Epithelial cell of esophagus (primary cell): ENCODE measurements at regions not wholly inside any gene's neighbourhood (a gene's known extent, or its start where the extent isn't known, plus 50 kb on each side); places are given as distances from the start of the nearest gene placed in this dataset.

Experiments
- DNase-seq: peaks from one replicate; pipeline ENCODE4 v3.0.0; 2010; ENCODE audit warnings: low read depth
- H3K4me3 ChIP-seq: 2 replicates; pipeline ENCODE4 v1.5.1; 2011; ENCODE audit warnings: mild to moderate bottlenecking, low read length, control low read depth
- TF ChIP-seq, protein P1 (sequence below): IDR thresholded peaks from 2 replicates; pipeline ENCODE4 v1.5.1; 2011; ENCODE audit warnings: low read depth, mild to moderate bottlenecking, low read length, control low read depth, inconsistent platforms; ENCODE audit not compliant: insufficient read depth; ENCODE audit errors: missing control alignments

DNA sequence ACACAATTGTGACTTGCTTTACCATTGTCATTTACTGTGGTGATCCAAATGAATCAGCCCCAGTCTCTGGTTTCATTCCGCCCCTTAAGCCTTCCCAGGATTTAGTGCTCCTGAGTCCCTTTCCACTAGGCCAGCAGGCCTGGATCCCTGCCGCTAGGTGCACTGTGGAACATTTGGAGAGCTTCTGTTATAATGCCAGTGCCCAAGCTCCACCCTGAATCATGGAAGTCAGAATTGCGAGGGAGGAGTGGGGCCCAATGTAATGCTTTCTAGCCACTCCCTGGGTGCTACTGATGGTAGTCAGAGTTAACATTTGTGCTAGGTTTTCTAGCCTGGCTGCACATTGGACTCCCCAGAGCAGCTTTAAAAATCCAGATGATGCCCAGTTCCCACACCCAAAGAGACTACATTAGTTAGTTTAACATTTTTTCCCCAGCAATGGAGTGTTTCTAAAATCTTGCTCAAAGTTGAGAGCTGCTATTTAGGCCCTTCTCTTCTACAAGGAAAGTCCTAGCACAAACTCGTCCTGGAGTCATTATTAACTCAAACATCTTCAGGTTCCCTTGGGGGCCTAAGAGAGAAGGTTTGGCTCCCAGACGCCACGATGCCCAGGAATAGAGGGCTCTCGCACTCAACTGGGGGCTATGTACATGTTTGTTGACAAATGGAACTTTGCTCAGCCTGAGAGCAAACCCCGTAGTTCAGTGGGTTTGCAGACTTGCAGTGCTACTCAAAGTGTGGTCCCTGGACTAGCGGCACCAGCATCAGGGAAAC, 366.7 kb upstream of the PROK2 start:
- no peak overlapping the region for H3K4me3 ChIP-seq
- TF ChIP-seq, protein P1, sequence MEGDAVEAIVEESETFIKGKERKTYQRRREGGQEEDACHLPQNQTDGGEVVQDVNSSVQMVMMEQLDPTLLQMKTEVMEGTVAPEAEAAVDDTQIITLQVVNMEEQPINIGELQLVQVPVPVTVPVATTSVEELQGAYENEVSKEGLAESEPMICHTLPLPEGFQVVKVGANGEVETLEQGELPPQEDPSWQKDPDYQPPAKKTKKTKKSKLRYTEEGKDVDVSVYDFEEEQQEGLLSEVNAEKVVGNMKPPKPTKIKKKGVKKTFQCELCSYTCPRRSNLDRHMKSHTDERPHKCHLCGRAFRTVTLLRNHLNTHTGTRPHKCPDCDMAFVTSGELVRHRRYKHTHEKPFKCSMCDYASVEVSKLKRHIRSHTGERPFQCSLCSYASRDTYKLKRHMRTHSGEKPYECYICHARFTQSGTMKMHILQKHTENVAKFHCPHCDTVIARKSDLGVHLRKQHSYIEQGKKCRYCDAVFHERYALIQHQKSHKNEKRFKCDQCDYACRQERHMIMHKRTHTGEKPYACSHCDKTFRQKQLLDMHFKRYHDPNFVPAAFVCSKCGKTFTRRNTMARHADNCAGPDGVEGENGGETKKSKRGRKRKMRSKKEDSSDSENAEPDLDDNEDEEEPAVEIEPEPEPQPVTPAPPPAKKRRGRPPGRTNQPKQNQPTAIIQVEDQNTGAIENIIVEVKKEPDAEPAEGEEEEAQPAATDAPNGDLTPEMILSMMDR, result no peak
- no peak for DNase-seq

DNA sequence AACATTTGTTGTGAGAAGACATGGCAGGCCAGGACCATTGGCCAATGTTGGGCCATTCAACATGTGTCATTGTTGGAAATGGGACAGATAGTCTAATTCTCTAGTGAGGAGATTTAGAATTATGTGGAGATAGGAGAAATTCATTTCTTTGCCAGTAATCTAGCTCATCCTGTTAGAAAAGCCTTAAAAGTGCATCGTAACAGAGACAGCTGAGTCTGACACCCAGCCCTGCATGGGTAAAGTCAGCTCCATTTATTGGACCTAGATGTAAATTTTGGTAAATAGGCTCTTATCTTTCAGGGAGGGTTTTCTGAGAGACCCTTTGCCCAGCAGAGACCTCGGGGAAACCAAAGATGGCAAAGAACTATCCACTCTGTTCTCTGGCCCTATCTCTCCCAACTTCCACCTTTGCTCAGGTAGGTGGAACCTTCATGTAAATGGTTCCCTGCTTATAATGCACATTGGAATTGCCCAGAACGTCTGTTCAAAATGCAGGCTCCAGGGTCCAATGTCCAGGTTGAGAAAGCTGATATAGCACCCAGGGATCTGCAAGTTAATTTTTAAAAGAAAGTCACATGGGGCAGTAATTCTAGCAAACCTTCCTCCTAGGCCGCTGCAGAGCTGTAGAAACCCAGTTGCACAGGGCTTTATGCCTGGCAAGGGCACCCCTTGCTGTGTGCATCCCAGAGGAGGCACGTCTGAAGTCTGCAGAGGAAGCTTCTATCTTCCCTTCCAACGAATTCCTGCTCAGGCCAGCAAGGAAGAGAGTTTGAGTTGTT, 365.9 kb upstream of the PROK2 start:
- TF ChIP-seq, protein P1, result no peak
- DNase-seq, result no peak
- no peak overlapping the region for H3K4me3 ChIP-seq

DNA sequence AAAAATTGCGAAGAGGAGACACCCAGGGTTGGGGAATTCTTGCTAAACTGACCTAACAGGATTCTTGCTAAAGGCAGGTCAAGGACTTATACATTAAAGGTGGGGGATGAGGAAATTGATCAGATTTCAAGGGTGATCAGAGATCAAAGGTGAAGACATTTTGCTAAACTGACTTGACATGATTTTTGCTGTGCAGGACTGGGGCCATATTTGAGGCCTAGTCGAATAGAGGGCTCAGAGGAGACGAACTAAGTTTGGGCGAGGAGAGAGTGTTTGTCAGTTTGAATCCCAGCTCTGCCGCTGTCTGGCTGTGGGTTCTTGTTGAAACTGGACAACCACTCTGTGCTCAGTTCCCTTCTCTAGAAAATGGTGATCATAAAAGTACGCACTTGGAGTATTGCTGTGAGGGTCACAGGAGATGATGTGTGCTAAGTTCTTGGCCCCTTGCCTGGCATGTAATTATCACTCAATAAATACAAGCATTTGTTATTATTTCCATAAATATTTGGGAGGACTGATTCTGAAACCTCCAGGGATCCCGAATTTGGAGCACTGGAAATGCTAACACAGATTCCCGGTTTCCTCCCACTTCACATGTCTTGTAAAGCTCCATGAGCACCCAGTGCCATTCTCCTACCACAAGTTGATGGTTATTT, 364.8 kb upstream of the PROK2 start:
- DNase-seq, result no peak
- no peak overlapping the region for H3K4me3 ChIP-seq
- TF ChIP-seq, protein P1, result no peak

DNA sequence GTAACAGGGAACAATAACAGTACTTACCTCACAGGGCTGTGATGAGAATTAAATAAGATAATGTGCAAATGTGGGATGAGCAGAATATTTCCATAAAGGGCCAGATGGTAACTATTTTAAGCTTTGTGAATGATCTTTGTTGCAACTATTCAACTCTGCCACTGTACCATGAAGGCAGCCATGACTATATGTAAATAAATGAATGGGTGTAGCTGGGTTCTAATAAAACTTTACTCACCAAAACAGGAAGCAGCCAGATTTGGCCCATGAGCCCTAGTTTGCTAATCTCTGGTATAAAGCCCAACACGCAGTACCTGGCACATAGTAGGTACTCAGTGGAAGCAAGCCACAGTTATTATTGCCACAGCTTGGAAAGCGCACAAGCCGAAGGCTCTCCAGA, 362.7 kb upstream of the PROK2 start:
- no peak for DNase-seq
- TF ChIP-seq, protein P1, result no peak
- no peak overlapping the region for H3K4me3 ChIP-seq

DNA sequence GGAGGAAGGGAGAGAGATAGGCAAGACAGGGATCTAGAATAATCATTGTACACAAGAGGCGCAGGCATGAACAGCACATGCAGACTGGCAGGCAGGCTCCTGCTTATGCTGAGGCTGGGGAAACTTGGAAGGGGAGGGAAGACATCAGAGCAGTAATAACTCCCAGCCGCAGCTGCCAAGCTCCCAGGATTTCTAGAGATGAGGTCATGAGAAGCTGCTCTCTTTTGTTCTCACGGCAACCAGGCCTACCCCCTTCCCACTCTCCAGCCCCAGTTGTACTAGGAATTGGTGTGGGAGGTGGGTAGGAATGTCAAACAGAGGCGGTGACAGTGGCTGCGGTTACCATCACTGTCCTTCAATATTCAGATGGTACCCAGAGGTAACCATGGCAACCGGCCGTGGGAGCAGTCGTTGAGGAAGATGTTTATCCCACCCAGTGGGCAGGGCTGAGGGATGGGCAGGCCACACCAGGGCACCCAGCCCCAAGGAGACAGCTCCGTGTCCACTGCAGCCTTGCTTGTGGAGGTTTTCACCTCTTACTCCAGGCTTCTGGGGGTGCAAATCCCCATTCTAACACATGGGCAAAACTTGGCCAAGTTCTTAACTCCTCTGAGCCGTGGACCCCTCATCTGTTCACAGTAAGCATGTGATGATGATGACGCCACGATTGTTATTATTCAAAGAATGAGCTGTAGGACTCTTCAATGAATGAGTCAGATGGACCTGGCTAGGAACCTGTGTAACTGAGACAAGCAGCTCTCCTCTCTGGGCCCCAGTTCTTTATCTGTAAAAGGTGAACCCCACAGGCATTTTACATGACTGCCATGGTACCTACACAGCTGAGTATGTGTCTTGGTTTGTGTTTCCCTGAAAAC, 360.8 kb upstream of the PROK2 start:
- H3K4me3 ChIP-seq, result no peak overlapping the region
- TF ChIP-seq, protein P1, result no peak
- peak; percentile 17 for DNase-seq

DNA sequence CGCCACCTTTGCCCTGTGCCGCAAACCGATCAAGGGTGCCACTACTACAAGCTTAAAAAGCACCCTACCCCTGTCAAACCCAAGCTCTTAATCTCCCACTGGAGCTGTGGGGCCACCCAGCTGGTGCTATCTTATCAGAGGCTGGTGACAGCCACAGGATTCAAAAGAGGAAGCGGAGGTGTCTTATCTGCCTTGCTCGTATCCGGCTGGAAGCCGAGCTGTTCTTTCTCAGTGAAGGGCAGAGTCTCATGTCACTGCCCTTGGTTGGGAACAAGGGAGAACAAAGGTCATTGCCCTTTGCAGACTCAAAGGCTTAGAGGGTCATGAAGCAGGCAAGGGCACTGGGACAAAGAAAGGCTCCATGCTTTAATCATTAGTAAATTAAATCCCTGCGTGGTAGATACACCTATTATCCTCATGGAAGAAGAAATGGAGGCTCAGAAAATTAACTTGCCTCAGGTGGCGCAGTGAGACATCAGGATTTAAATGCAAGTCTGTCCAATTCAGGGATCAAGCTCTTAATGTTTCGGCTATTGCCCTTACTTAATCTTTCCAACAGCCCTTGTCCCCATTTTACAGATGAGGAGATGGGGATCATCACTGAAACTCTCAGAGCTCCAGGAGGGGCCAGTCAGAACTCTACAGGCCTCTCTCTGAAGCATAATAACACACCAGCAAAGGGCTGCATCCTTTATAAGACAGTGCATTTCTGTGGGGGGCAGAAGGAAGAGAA, 360.0 kb upstream of the PROK2 start:
- no peak for DNase-seq
- H3K4me3 ChIP-seq, result no peak overlapping the region
- TF ChIP-seq, protein P1, result no peak
